Kidney capillary endothelial cell (primary cell): ENCODE measurements at regions not wholly inside any gene's neighbourhood (a gene's known extent, or its start where the extent isn't known, plus 50 kb on each side); places are given as distances from the start of the nearest gene placed in this dataset.
"Not testable (repeated sequence)": the region's sequence is repeated elsewhere in the genome, so short reads cannot be mapped to it uniquely, and the experiment has no call there.

ENCODE experiments used
- DNase-seq: peaks from one replicate; pipeline ENCODE4 v3.0.0-alpha.2; 2018; ENCODE audit warnings: low spot score

DNA sequence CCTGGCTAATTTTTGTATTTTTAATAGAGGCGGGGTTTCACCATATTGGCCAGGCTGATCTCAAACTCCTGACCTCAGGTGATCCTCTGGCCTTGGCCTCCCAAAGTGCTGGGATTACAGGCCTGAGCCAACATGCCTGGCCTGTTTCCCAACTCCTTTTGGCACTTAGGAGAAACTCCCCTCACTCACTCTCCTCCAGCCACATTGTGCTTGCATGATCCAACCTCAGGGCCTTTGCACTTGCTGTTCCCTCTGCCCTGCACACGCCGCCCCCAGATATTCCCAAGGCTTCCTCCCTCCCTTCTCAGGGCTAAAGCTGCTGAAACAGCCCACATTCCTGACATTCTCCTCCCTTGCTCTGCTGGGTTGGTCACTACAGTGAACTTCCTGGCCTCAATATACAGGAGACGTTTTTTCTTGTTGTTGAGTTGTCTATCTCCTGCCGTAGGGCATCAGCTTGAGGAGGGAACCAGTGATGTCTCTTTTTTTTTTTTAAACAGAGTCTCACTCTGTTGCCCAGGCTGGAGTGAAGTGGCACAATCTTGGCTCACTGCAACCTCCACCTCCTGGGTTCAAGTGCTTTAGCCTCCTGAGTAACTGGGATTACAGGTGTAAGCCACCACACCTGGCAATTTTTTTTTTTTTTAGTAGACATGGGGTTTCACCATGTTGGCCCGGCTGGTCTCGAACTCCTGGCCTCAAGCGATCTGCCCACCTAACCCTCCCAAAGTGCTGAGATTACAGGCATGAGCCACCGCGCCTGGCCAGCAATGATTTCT is 61.4 kb upstream of the PTPN1 start:
- DNase-seq: not testable (repeated sequence)

DNA sequence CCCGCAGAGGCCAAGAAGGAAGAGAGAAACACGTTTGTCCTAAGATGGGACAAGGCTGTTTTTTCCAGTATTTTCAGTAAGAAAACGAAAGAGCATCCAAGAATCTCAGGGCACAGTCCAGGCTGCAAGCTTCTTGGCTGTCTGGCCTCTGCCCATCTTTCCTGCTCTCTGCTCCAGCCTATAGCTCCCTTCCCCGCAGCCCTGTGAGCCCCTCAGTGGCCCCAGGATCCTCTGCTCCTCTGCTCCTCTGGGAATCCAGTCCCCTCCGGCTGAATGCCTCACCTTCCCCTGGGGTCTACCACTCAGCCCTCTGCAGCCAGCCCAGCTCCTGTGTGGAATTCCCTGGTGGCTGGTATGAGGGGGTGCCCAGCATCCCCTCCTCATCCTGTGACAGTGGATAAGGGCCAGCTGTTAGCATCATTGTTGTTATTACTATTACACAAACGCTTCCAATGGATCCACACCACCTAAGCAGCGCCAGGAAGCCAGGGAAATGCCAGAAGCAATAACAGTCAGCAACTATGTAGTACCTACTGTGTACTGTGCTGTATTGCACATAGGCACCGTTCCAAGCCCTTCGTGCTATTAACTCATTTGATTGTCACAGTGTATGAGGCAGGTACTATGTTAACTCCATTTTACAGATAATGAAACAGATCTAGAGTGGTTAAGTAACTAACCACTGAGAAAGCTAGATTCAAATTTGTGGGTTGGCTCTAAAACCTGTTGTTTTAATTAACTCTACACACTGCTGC is 60.3 kb upstream of the PTPN1 start:
- no peak for DNase-seq

DNA sequence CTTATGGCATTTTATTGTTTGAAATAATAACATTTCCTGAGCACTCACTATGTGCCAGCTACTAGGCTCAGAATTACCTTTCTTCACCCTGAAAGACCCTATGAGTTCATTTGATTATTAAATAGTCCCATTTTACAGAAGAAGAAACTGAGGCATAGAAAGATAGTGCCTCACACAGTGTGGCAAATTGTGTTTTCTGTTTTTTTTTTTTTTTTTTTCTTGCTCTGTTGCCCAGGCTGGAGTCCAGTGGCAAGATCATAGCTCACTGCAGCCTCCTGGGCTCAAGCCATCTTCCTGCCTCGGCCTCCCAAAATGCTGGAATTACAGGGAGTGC is 59.7 kb upstream of the PTPN1 start:
- no peak for DNase-seq

DNA sequence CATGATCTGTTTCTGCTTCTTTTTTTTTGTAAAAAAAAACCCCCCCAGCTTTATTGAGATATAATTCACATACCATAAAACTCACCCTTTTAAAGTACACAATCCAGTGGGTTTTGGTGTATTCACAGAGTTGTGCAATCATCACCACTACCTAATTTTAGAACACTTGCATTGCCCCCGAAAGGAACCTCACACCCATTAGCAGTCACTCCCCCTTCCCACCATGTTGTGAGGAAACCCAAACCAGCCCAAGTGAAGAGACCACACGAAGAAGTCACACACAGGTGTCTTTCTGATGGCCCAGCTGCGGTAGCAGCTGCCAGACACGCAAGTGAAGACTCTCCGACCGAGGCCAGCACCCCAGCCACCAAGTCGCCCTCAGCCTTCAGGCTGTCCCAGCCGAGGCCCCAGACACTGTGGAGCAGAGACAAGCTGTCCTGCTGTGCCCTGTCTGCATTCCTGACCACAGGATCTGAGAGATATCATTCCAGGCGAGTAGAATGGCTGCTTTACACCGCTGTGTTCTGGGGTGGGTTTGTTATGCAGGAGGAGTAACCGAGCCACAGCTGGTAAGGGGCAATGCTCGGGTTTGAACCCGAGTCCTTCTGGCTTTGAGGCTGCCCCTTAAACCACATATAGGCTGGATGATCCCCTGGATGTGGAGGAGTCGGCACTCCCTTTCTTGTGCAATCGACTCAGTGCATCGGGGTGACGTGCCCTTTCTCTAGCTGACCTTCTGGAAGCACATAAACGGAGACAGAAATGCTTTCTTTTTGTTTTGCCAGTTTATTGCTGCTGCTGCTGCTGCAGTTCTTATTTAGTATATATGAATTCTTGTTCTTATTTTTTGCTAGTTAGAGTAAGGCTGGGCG is 59.1 kb upstream of the PTPN1 start:
- no peak for DNase-seq

DNA sequence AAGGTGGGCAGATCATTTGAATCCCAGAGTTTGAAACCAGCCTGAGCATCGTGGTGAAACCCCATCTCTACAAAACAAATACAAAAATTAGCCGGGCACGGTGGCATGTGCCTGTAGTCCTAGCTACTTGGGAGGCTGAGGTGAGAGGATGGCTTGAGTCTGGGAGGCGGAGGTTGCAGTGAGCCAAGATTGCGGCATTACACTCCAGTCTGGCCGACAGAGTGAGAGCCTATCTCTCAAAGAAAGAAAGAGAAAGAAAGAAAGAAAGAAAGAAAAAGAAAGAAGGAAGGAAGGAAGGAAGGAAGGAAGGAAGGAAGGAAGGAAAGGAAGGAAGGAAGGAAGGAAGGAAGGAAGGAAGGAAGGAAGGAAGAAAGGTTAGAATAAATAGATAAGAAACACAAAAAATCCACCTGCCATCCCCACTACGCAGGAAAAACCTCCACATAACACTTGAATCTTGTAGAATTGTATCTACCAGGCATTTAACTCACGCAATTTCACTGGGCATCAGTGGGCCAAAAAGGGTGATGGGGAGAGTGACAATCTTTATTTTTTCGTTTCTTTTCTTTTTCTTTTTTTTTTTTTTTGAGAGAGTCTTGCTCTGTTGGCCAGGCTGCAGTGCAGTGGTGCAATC is 58.3 kb upstream of the PTPN1 start:
- DNase-seq: not testable (repeated sequence)

DNA sequence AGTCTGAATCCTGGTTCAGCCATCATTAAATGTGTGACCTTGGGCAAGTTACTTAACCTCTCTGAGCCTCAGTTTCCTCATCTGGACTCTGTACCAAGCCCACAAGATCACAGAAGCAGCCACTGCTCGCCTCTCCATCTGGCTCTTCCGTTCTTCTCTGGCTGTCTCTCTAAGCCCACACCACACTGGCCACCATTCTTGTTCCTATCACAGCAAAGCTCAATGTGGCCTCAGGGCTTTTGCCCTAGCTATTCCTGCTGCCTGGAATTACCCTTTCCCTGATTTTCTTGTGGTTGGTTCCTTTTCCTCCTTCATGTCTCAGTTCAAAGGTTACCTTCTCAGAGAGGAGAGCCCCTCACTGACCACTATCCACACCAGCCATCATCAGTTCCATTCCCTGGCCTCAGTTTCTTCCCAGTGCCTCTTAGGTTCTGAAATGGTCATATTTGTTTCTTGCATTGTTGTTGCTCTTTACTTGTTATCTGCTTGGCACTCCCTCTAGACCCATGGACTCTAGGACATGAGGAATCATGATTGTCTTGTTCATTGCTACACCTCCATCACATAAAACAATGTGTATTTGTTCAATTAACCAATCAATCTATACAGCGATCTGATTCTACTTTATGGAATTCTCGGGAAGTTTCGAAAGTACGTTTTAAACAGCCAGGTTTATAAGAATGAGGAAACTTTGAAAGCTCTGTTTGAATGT is 56.5 kb upstream of the PTPN1 start:
- DNase-seq: no peak

DNA sequence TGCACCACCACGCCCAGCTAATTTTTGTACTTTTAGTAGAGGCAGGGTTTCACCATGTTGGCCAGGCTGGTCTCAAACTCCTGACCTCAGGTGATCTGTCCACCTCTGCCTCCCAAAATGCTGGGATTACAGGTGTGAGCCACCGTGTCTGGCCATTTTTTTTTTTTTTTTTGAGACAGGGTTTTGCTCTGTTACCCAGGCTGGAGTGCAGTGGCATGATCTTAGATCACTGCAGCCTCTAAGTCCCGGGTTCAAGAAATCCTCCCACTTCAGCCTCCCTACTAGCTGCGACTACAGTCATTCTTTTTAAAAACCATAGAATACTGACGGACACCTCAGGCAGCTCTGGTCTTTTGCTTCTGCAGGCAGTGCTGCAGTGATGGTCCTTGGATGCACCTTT is 54.9 kb upstream of the PTPN1 start:
- DNase-seq: not testable (repeated sequence)

DNA sequence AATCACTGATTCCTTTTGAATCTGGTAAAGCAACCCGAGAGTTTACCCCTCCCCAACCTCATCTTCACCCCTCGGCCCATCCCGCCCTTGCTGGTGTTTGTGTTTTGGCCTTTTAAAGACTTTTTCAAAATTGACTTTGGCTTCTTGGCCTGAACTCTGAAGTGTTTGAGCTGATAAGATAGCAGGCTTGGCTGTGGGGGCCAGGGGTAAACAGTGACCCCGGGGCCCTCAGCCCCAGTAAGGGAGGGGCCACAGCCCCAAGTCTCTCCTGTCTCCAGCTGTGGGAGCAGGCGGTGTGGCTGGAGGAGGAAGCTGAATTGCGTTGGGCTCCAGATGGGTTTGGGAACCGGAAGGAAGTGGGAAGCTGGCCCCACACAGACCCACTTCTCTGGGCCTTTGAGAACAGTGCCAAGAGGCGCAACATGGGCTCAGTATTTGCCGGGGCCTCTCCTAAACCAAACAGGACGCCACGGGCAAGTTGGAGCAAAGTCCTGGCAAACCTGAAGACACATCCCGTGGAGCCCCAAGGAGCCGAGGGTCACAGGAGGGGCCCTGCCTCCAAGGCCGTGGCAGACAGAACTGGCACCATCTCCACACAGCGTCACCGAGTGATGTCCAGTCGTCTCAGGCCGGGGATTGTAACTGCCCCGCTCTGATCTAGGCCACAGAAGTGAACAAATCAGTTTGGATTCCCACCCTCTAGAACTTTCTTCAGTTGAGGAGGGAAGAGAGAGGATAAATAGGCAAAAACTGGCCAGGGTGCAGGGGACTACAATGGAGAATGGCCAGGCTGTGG is 54.3 kb upstream of the PTPN1 start:
- DNase-seq: no peak

DNA sequence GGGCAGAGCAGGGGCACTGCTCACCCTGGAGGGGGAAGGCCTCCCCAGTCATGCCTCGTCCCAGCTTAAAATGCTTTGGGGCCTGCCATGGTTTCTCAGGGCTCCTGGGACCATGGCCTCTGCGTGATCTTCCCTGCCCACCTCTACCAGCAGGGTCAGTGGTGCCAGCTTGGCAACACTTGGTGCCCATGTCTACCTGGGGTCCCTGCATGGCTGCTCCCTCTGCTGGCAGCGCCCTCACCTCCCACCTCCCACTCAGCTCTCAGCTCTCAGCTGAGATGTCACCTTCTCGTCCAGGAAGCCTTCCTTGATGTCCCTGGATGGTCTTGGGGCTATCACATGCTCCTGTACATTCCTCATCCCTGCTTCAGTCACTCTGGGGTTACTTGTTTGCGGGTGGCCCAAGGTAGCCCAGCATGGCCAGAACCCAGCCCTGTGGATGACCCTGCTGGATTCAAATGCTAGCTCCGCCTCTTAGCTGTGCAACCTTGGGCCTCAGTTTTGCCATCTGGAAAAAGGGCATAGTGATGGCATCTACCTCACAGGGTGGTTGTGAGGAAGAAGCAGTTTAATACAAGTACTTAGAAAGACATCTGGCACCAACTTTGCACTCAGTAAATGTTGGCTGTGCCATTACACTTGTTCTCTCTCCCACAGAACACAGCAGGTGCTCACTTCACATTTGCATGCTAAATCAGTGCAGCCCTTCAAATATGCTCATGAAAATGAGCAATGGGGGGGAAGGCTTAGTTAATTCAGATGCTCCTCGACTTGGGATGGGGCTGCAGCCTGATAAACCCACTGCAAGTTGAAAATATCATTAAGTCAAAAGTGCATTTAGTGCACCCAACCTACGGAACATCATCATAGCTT is 53.5 kb upstream of the PTPN1 start:
- DNase-seq: no peak

DNA sequence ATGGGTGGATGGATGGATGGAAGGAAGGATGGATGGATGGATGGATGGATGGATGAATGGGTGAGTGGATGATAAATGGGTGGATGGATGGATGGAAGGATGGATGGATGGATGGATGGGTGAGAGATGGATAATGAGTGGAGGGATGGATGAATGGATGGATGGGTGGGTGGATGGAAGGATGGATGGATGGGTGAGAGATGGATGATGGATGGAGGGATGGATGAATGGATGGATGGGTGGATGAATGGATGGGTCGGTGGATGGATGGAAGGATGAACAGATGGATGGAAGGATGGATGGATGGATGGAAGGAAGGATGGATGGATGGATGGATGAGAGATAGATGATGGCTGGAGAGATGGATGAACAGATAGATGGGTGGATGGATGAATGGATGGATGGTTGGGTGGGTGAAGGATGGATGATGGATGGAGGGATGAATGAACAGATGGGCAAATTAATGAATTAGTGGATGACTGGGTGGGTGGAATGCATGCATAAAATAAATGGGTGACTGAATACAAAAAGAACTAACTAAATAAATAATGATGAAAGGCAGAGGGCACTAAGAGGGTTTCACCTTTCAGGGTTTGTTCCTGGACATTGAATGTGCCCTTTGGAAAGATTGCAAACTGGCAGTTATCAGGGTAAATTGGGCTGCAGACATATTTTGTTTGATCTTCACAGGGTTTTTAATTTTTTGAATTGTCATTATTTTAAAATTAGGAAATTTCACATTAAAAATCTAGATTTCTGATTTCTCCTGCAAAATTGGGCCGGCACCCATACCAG is 50.9 kb upstream of the PTPN1 start:
- DNase-seq: no peak

DNA sequence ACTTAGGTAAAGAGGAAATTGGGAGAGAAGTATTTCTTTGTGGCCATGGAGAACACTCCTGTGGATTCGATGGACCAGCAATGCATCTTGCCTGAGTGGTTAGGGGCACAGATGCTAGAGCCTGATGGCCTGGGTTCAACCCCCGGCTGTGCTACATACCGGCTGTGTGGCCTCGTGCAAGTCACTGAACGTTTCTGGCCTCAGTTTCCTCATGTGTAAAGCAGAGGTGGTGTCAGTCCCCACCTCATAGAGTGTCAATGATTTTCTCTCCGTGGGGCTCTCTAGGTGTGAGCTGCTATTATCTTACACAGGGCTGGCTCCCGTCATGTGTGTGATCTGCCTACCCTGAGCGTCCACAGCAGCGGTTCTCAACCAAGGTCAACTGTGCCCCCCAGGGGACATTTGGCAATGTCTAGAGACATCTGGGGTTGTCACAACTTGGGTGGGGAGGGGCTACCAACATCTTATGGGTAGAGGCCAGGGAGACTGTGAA is 50.0 kb upstream of the PTPN1 start:
- DNase-seq: no peak
